Smooth muscle cell (in vitro differentiated cells): ENCODE measurements at regions not wholly inside any gene's neighbourhood (a gene's known extent, or its start where the extent isn't known, plus 50 kb on each side); places are given as distances from the start of the nearest gene placed in this dataset.

Experiments used
- DNase-seq: peaks from one replicate; lab custom pipeline; 2025; ENCODE audit not compliant: unreplicated experiment; lab: John Stamatoyannopoulos, UW
- H2AFZ ChIP-seq: fragments of 200-600 bp; sonication (generic); 2 replicates; pipeline ENCODE4 v1.6.0; 2016; ENCODE audit warnings: antibody characterized with exemption, low read depth, mild to moderate bottlenecking
- H3F3A ChIP-seq: fragments of 200-600 bp; sonication (generic); 2 replicates; pipeline ENCODE4 v1.6.0; 2017; ENCODE audit warnings: antibody characterized with exemption, low read depth
- H3K27ac ChIP-seq: fragments of 200-600 bp; sonication (generic); 2 replicates; pipeline ENCODE4 v1.5.1; 2016; ENCODE audit warnings: low read depth, mild to moderate bottlenecking
- H3K27me3 ChIP-seq: fragments of 200-600 bp; sonication (generic); 2 replicates; pipeline ENCODE4 v1.6.1; 2016; ENCODE audit warnings: low read depth, mild to moderate bottlenecking
- H3K36me3 ChIP-seq: fragments of 200-600 bp; sonication (generic); 2 replicates; pipeline ENCODE4 v1.5.1; 2016; ENCODE audit warnings: low read depth
- H3K4me1 ChIP-seq: fragments of 200-600 bp; sonication (generic); 2 replicates; pipeline ENCODE4 v1.5.1; 2016; ENCODE audit warnings: low read depth
- H3K4me2 ChIP-seq: fragments of 200-600 bp; sonication (generic); 2 replicates; pipeline ENCODE4 v1.6.0; 2016; ENCODE audit warnings: mild to moderate bottlenecking
- H3K4me3 ChIP-seq: fragments of 200-600 bp; sonication (generic); 2 replicates; pipeline ENCODE4 v1.5.1; 2016; ENCODE audit warnings: mild to moderate bottlenecking
- H3K79me2 ChIP-seq: fragments of 200-600 bp; sonication (generic); 2 replicates; pipeline ENCODE4 v1.6.0; 2016; ENCODE audit warnings: low read depth, mild to moderate bottlenecking
- H3K9ac ChIP-seq: fragments of 200-600 bp; sonication (generic); 2 replicates; pipeline ENCODE4 v1.6.0; 2016; ENCODE audit warnings: low read depth
- H3K9me3 ChIP-seq: fragments of 200-600 bp; sonication (generic); replicated peaks from 2 replicates; pipeline ENCODE4 v1.5.1; 2016; ENCODE audit warnings: low read depth
- H4K20me1 ChIP-seq: fragments of 200-600 bp; sonication (generic); 2 replicates; pipeline ENCODE4 v1.6.0; 2016; ENCODE audit warnings: low read depth
- CTCF ChIP-seq: fragments of 200-600 bp; sonication (generic); IDR thresholded peaks from 2 replicates; pipeline ENCODE4 v1.5.1; 2017; ENCODE audit warnings: borderline replicate concordance, mild to moderate bottlenecking, antibody characterized with exemption; ENCODE audit not compliant: insufficient read depth, poor library complexity, severe bottlenecking
- WGBS: methylation state at CpG from one replicate; pipeline ENCODE4 v1.1.7; 2016; ENCODE audit warnings: low lambda C conversion rate; 5-methylcytosine and 5-hydroxymethylcytosine counted together

- TF ChIP-seq CTCF: no peak
- H3K4me2 ChIP-seq: peak overlapping the region; percentile 6
- H2AFZ ChIP-seq: no peak overlapping the region
- H3K79me2 ChIP-seq: no peaks in the 10 kb centered on the region
- H3K27me3 ChIP-seq: no peaks in the 10 kb centered on the region
- H4K20me1 ChIP-seq: no peaks in the 10 kb centered on the region
- WGBS: 55% methylated on average over 4 of the region's 4 CpGs
- H3F3A ChIP-seq: no peaks in the 10 kb centered on the region
- no peak overlapping the region for H3K9ac ChIP-seq
- peak overlapping the region; percentile 37 for H3K27ac ChIP-seq
- no peak overlapping the region for H3K4me3 ChIP-seq
- no peaks in the 10 kb centered on the region for H3K36me3 ChIP-seq
- no peaks in the 10 kb centered on the region for H3K9me3 ChIP-seq
- no peaks in the 10 kb centered on the region for H3K4me1 ChIP-seq
- no peak for DNase-seq
These were observed 142.1 kb upstream of the TMCO5A start for GRCh38 chr15:37792351-37792750.

GRCh38 chr15:37793851-37794250, 140.6 kb upstream of the TMCO5A start:
- H2AFZ ChIP-seq: no peak overlapping the region
- no peaks in the 10 kb centered on the region for H3K79me2 ChIP-seq
- no peaks in the 10 kb centered on the region for H3K36me3 ChIP-seq
- no peaks in the 10 kb centered on the region for H3K4me1 ChIP-seq
- no peak for DNase-seq
- H3K9ac ChIP-seq: no peak overlapping the region
- no peaks in the 10 kb centered on the region for H3K9me3 ChIP-seq
- TF ChIP-seq CTCF: peak; percentile 15
- H3K4me3 ChIP-seq: no peak overlapping the region
- H3F3A ChIP-seq: no peaks in the 10 kb centered on the region
- no peaks in the 10 kb centered on the region for H3K27me3 ChIP-seq
- no peaks in the 10 kb centered on the region for H4K20me1 ChIP-seq
- no peak overlapping the region for H3K4me2 ChIP-seq
- WGBS: 61% methylated on average over 2 of the region's 2 CpGs
- H3K27ac ChIP-seq: no peak overlapping the region

- DNase-seq: no peak
- Histone ChIP-seq H3F3A (no peaks in the 10 kb centered on the region), H3K27me3 (no peaks in the 10 kb centered on the region), H3K9me3 (no peaks in the 10 kb centered on the region), H3K9ac (no peak overlapping the region), H3K4me3 (no peak overlapping the region), H3K36me3 (no peaks in the 10 kb centered on the region), H3K4me1 (no peaks in the 10 kb centered on the region), H2AFZ (no peak overlapping the region), H3K4me2 (no peak overlapping the region), H3K79me2 (no peaks in the 10 kb centered on the region), H4K20me1 (no peaks in the 10 kb centered on the region), H3K27ac (no peak overlapping the region)
- TF ChIP-seq CTCF: no peak
- 50% methylated on average over 1 of the region's 1 CpG for WGBS
These were observed 139.5 kb upstream of the TMCO5A start for GRCh38 chr15:37794947-37795346.

GRCh38 chr15:37801529-37801928, 132.9 kb upstream of the TMCO5A start:
- Histone ChIP-seq H3K4me3 (no peak overlapping the region), H3K36me3 (no peaks in the 10 kb centered on the region), H3K9me3 (no peaks in the 10 kb centered on the region), H3K4me2 (no peak overlapping the region), H4K20me1 (no peaks in the 10 kb centered on the region), H3K27ac (no peak overlapping the region), H3K9ac (no peak overlapping the region), H3K27me3 (no peaks in the 10 kb centered on the region), H3K4me1 (no peaks in the 10 kb centered on the region), H3K79me2 (no peaks in the 10 kb centered on the region), H2AFZ (no peak overlapping the region), H3F3A (no peaks in the 10 kb centered on the region)
- DNase-seq: no peak
- no peak for TF ChIP-seq CTCF
- 77% methylated on average over 3 of the region's 3 CpGs for WGBS
